IMR-90 (cell line): ENCODE measurements at regions not wholly inside any gene's neighbourhood (a gene's known extent, or its start where the extent isn't known, plus 50 kb on each side); places are given as distances from the start of the nearest gene placed in this dataset.

Experiments
- ATAC-seq: fragments of 200-7000 bp; cut with Tn5 transposase; 2 replicates; pipeline ENCODE4 v1.9.1; 2020; ENCODE audit warnings: low read depth, mild to moderate bottlenecking, moderate library complexity
- BruUV-seq: library from RNA; stranded (reverse); fragments of 400-500 nt; replicated peaks from 2 replicates; lab custom pipeline; 2021; lab: Mats Ljungman, UMichigan
- CTCF ChIA-PET: fragments of 300-600 bp; formaldehyde crosslinking; extraction: SDS; loops from one replicate; lab custom pipeline; 2021; ENCODE audit warnings: antibody characterized with exemption; lab: Yijun Ruan, JAX
- POLR2A ChIA-PET: fragments of 300-600 bp; sonication (Branson Sonifier 250); formaldehyde crosslinking; loops from one replicate; lab custom pipeline; 2022; ENCODE audit warnings: antibody characterized with exemption; ENCODE audit not compliant: unreplicated experiment; lab: Charles Lee
- DNase-seq: peaks from one replicate; pipeline ENCODE4 v3.0.0; 2013
- H2AFZ ChIP-seq: replicated peaks from 2 replicates; pipeline ENCODE3; 2013; ENCODE audit warnings: low read length, mild to moderate bottlenecking; ENCODE audit not compliant: poor library complexity
- H2AK5ac ChIP-seq: 2 replicates; pipeline ENCODE4 v1.6.1; 2013; ENCODE audit warnings: low read depth, low read length, inconsistent platforms
- H2AK9ac ChIP-seq: replicated peaks from 2 replicates; pipeline ENCODE3; 2013; ENCODE audit warnings: mild to moderate bottlenecking, low read depth, low read length, moderate library complexity; ENCODE audit not compliant: poor library complexity
- H2BK120ac ChIP-seq: 2 replicates; pipeline ENCODE4 v1.6.1; 2013; ENCODE audit warnings: low read depth, low read length, inconsistent platforms
- H2BK15ac ChIP-seq: 3 replicates; pipeline ENCODE4 v1.6.1; 2013; ENCODE audit warnings: low read depth, low read length, inconsistent platforms
- H2BK20ac ChIP-seq: 2 replicates; pipeline ENCODE4 v1.6.1; 2013; ENCODE audit warnings: low read depth, mild to moderate bottlenecking, inconsistent platforms, low read length, moderate library complexity
- H2BK5ac ChIP-seq: 2 replicates; pipeline ENCODE4 v1.6.1; 2013; ENCODE audit warnings: mild to moderate bottlenecking, low read depth, low read length, inconsistent platforms; ENCODE audit not compliant: poor library complexity, severe bottlenecking
- H3K14ac ChIP-seq: replicated peaks from 2 replicates; pipeline ENCODE4 v1.6.1; 2013; ENCODE audit warnings: low read depth, low read length, inconsistent platforms
- H3K18ac ChIP-seq: 2 replicates; pipeline ENCODE4 v1.6.1; 2013; ENCODE audit warnings: low read depth, low read length, control low read depth
- H3K23ac ChIP-seq: 2 replicates; pipeline ENCODE4 v1.6.1; 2013; ENCODE audit warnings: low read depth, low read length, inconsistent platforms
- H3K27ac ChIP-seq: 2 replicates; pipeline ENCODE4 v1.5.1; 2013; ENCODE audit warnings: mild to moderate bottlenecking, control low read depth, low read length; ENCODE audit not compliant: insufficient read depth
- H3K27me3 ChIP-seq: 2 replicates; pipeline ENCODE4 v1.6.1; 2013; ENCODE audit warnings: low read length; ENCODE audit not compliant: control insufficient read depth, insufficient read depth
- H3K36me3 ChIP-seq: 2 replicates; pipeline ENCODE4 v1.6.1; 2013; ENCODE audit warnings: low read length, mixed read lengths; ENCODE audit not compliant: control insufficient read depth, insufficient read depth
- H3K4ac ChIP-seq: 2 replicates; pipeline ENCODE4 v1.6.1; 2013; ENCODE audit warnings: low read depth, low read length, inconsistent platforms
- H3K4me1 ChIP-seq: 2 replicates; pipeline ENCODE4 v1.6.1; 2013; ENCODE audit warnings: low read length, mixed read lengths; ENCODE audit not compliant: control insufficient read depth, insufficient read depth
- H3K4me2 ChIP-seq: 2 replicates; pipeline ENCODE4 v1.6.1; 2013; ENCODE audit warnings: low read depth, mild to moderate bottlenecking, control low read depth, low read length, moderate library complexity
- H3K4me3 ChIP-seq: 2 replicates; pipeline ENCODE4 v1.5.1; 2013; ENCODE audit warnings: low read depth, mild to moderate bottlenecking, control low read depth, low read length, moderate library complexity; ENCODE audit not compliant: insufficient read depth
- H3K56ac ChIP-seq: 2 replicates; pipeline ENCODE4 v1.6.1; 2013; ENCODE audit warnings: low read length, inconsistent platforms; ENCODE audit not compliant: insufficient read depth; ENCODE audit errors: extremely low read depth
- H3K79me1 ChIP-seq, 2 experiments: 2 replicates each; pipeline ENCODE4 v1.6.1; 2013; ENCODE audit warnings: low read length in 2 of 2, inconsistent platforms in 1 of 2, low read depth in 1 of 2
- H3K9ac ChIP-seq: 2 replicates; pipeline ENCODE4 v1.6.1; 2013; ENCODE audit warnings: low read depth, low read length, control low read depth
- H3K9me1 ChIP-seq: 2 replicates; pipeline ENCODE4 v1.6.1; 2013; ENCODE audit warnings: low read length, inconsistent platforms; ENCODE audit not compliant: insufficient read depth
- H3K9me3 ChIP-seq: 2 replicates; pipeline ENCODE4 v1.6.1; 2013; ENCODE audit warnings: low read length; ENCODE audit not compliant: control insufficient read depth, insufficient read depth
- H4K20me1 ChIP-seq: 2 replicates; pipeline ENCODE4 v1.6.1; 2013; ENCODE audit warnings: low read length, inconsistent platforms; ENCODE audit not compliant: insufficient read depth
- H4K5ac ChIP-seq: 2 replicates; pipeline ENCODE4 v1.6.1; 2013; ENCODE audit warnings: mild to moderate bottlenecking, low read depth, low read length, control low read depth
- H4K8ac ChIP-seq, 2 experiments: 2 replicates each; pipeline ENCODE4 v1.6.1; 2013; ENCODE audit warnings: low read depth in 2 of 2, low read length in 2 of 2, control low read depth in 1 of 2, inconsistent platforms in 1 of 2
- H4K91ac ChIP-seq: 2 replicates; pipeline ENCODE4 v1.6.1; 2013; ENCODE audit warnings: low read depth, low read length, inconsistent platforms; ENCODE audit not compliant: insufficient read depth
- BHLHE40 ChIP-seq: fragments of 150-350 bp; IDR thresholded peaks from 2 replicates; pipeline ENCODE4 v1.6.1; 2016; ENCODE audit warnings: mild to moderate bottlenecking, low read depth, low read length
- CEBPB ChIP-seq: IDR thresholded peaks from 2 replicates; pipeline ENCODE4 v1.6.1; 2012; ENCODE audit warnings: low read depth, low read length, improper control_type of control experiment
- CHD1 ChIP-seq: IDR thresholded peaks from 2 replicates; pipeline ENCODE4 v1.6.1; 2012; ENCODE audit warnings: low read depth, low read length, improper control_type of control experiment
- ELK1 ChIP-seq: fragments of 150-350 bp; IDR thresholded peaks from 2 replicates; pipeline ENCODE4 v1.6.1; 2016; ENCODE audit warnings: low read depth, mild to moderate bottlenecking, low read length, moderate library complexity, borderline replicate concordance
- FOS ChIP-seq: fragments of 150-350 bp; IDR thresholded peaks from 2 replicates; pipeline ENCODE4 v1.6.1; 2016; ENCODE audit warnings: low read depth, low read length
- MAFK ChIP-seq: IDR thresholded peaks from 2 replicates; pipeline ENCODE4 v1.6.1; 2012; ENCODE audit warnings: low read depth, low read length, improper control_type of control experiment
- MXI1 ChIP-seq: IDR thresholded peaks from 2 replicates; pipeline ENCODE4 v1.6.1; 2012; ENCODE audit warnings: low read depth, mild to moderate bottlenecking, low read length, moderate library complexity, borderline replicate concordance
- POLR2A ChIP-seq: IDR thresholded peaks from 2 replicates; pipeline ENCODE4 v1.6.1; 2012; ENCODE audit warnings: mild to moderate bottlenecking, low read depth, low read length
- RCOR1 ChIP-seq: IDR thresholded peaks from 2 replicates; pipeline ENCODE4 v1.6.1; 2012; ENCODE audit warnings: mild to moderate bottlenecking, low read length, improper control_type of control experiment; ENCODE audit not compliant: insufficient replicate concordance
- SMC3 ChIP-seq: fragments of 150-350 bp; IDR thresholded peaks from 2 replicates; pipeline ENCODE4 v1.6.1; 2016; ENCODE audit warnings: low read depth, mild to moderate bottlenecking, antibody characterized with exemption, low read length, moderate library complexity
- USF2 ChIP-seq: fragments of 150-350 bp; IDR thresholded peaks from 2 replicates; pipeline ENCODE4 v1.6.1; 2017; ENCODE audit warnings: mild to moderate bottlenecking, antibody characterized with exemption, low read length, low read depth
- WGBS, 2 experiments: methylation state at CpG; one replicate each; pipeline versions ENCODE4 v1.1.5 to v1.1.7; 2013; ENCODE audit warnings: missing lambda C conversion rate in 2 of 2; ENCODE audit not compliant: insufficient read length in 1 of 2; ENCODE audit errors: extremely low coverage in 2 of 2; 5-methylcytosine and 5-hydroxymethylcytosine counted together
- dilution Hi-C: fragments of 300-500 bp; cut with HindIII; formaldehyde crosslinking; loops from one replicate; pipeline ENCODE4 v1.14.3; 2018; ENCODE audit warnings: low sequenced_read_pairs; ENCODE audit not compliant: unreplicated experiment
- in situ Hi-C: fragments of 300-500 bp; cut with MboI; formaldehyde crosslinking; loops from 3 replicates; pipeline ENCODE4 v1.14.3; 2019; ENCODE audit warnings: low sequenced_read_pairs, inconsistent platforms, mixed read lengths
- intact Hi-C: fragments of 100-400 bp; cut with micrococcal nuclease; formaldehyde crosslinking; loops from 2 replicates; pipeline ENCODE4 v1.10.0; 2022

GRCh38 chr6:105954148-105954547 lies 132.0 kb upstream of the PRDM1 start:
- intact Hi-C loops: no loop called here
- Histone ChIP-seq H2BK5ac (no peak overlapping the region), H2AK9ac (no peak overlapping the region), H4K20me1 (no peaks in the 10 kb centered on the region), H3K56ac (no peak overlapping the region), H2AFZ (no peak overlapping the region), H3K4ac (no peak overlapping the region), H2BK20ac (no peak overlapping the region), H4K91ac (no peak overlapping the region), H3K27me3 (no peaks in the 10 kb centered on the region), H3K4me1 (no peaks in the 10 kb centered on the region), H4K8ac (no peak overlapping the region), H3K36me3 (no peaks in the 10 kb centered on the region), H3K23ac (no peak overlapping the region), H3K27ac (no peak overlapping the region), H3K9ac (no peak overlapping the region), H2AK5ac (no peak overlapping the region), H4K5ac (no peak overlapping the region), H3K4me2 (no peak overlapping the region), H3K4me3 (no peak overlapping the region), H3K9me1 (no peaks in the 10 kb centered on the region), H3K18ac (no peak overlapping the region), H3K14ac (no peak overlapping the region), H2BK120ac (no peak overlapping the region), H3K79me1 (no peaks in the 10 kb centered on the region), H2BK15ac (no peak overlapping the region), H3K9me3 (no peaks in the 10 kb centered on the region)
- ChIA-PET CTCF (no interaction called here), POLR2A (no interaction called here)
- DNase-seq (no peak), ATAC-seq (no peak)
- in situ Hi-C loops: no loop called here
- WGBS, 2 experiments: no CpG with 5 or more reads among the region's 4 CpGs
- no TSS peak for BruUV-seq
- dilution Hi-C loops: no loop called here
- TF ChIP-seq MAFK (no peak), POLR2A (no peak), ELK1 (no peak), SMC3 (no peak), USF2 (no peak), CHD1 (no peak), MXI1 (no peak), CEBPB (no peak), RCOR1 (no peak), BHLHE40 (no peak), FOS (no peak)
